Activated CD4-positive, alpha-beta T cell treated with anti-CD3 and anti-CD28 coated beads, Interleukin-2, amount 10 ng/mL, durations not matched to agents 7 days and 5 days (primary cell): ENCODE measurements at regions not wholly inside any gene's neighbourhood (a gene's known extent, or its start where the extent isn't known, plus 50 kb on each side); places are given as distances from the start of the nearest gene placed in this dataset.

Source experiments
- CTCF ChIA-PET: fragments of 350-600 bp; sonication (Branson Sonifier 250); formaldehyde crosslinking; loops from one replicate; lab custom pipeline; 2021; ENCODE audit warnings: antibody characterized with exemption; lab: Charles Lee
- POLR2A ChIA-PET: fragments of 350-600 bp; sonication (Branson Sonifier 250); formaldehyde crosslinking; loops from one replicate; lab custom pipeline; 2021; ENCODE audit warnings: antibody characterized with exemption; lab: Charles Lee
- DNase-seq: peaks from one replicate; pipeline ENCODE4 v3.0.0-alpha.2; 2020
- H3K27ac Mint-ChIP-seq: one replicate; pipeline ENCODE4 v1.8.0; 2021; ENCODE audit warnings: mild to moderate bottlenecking, moderate library complexity, mixed read lengths
- H3K27me3 Mint-ChIP-seq: one replicate; pipeline ENCODE4 v1.8.0; 2021; ENCODE audit warnings: mixed read lengths
- H3K36me3 Mint-ChIP-seq: one replicate; pipeline ENCODE4 v1.8.0; 2021; ENCODE audit warnings: low read depth, mixed read lengths
- H3K4me1 Mint-ChIP-seq: one replicate; pipeline ENCODE4 v1.8.0; 2021; ENCODE audit warnings: mixed read lengths
- H3K4me3 Mint-ChIP-seq: one replicate; pipeline ENCODE4 v1.8.0; 2021; ENCODE audit warnings: mild to moderate bottlenecking, moderate library complexity, mixed read lengths
- H3K9me3 Mint-ChIP-seq: one replicate; pipeline ENCODE4 v1.8.0; 2021; ENCODE audit warnings: mixed read lengths

DNA sequence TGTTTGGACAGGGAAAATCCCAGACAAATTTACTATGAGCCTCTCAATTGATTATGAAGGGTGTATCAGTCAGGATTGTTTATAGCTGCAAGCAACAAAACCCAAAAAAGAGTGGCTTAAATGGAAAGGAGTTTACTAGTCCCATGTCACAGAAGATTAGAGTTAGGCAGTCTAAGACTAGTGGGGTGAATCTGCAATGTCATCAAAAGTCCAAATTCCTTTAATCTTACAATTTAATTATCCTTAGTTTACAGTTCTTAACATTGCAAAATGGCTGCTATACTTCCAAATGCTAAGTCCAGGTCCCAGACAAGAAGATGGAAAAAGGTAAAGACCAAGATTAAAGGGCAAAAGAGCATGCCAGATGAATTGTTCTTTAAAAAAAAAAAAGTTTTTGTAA is 143.6 kb downstream of the CD47 start:
- no peak for DNase-seq
- no peaks in the 10 kb centered on the region for H3K9me3 Mint-ChIP-seq
- no peaks in the 10 kb centered on the region for H3K27me3 Mint-ChIP-seq
- ChIA-PET POLR2A (no interaction called here), CTCF (no interaction called here)
- H3K4me3 Mint-ChIP-seq: no peak overlapping the region
- H3K4me1 Mint-ChIP-seq: peaks cover 8% of the 10 kb centered on the region
- no peak overlapping the region for H3K27ac Mint-ChIP-seq
- H3K36me3 Mint-ChIP-seq: no peaks in the 10 kb centered on the region

DNA sequence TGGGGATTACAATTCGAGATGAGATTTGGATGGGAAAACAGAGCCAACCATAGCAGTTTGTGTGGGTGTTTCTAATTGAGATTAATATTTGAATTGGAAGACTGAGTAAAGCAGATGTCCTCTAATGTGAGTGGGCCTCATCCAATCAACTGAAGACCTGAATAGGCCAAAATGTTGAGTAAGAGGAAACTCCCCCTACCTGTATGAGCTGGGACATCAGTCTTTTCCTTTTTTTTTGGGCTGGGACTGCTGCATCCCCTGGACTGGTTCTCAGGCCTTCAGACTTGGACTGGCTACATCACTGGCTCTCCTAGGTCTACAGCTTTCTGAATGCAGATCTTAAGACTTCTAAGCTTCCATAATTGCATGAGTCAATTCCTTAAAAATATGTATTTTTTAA is 144.1 kb downstream of the CD47 start:
- ChIA-PET POLR2A (no interaction called here), CTCF (no interaction called here)
- H3K36me3 Mint-ChIP-seq: no peaks in the 10 kb centered on the region
- no peaks in the 10 kb centered on the region for H3K27me3 Mint-ChIP-seq
- H3K4me1 Mint-ChIP-seq: peaks cover 13% of the 10 kb centered on the region
- no peak for DNase-seq
- H3K4me3 Mint-ChIP-seq: no peak overlapping the region
- H3K27ac Mint-ChIP-seq: no peak overlapping the region
- no peaks in the 10 kb centered on the region for H3K9me3 Mint-ChIP-seq

DNA sequence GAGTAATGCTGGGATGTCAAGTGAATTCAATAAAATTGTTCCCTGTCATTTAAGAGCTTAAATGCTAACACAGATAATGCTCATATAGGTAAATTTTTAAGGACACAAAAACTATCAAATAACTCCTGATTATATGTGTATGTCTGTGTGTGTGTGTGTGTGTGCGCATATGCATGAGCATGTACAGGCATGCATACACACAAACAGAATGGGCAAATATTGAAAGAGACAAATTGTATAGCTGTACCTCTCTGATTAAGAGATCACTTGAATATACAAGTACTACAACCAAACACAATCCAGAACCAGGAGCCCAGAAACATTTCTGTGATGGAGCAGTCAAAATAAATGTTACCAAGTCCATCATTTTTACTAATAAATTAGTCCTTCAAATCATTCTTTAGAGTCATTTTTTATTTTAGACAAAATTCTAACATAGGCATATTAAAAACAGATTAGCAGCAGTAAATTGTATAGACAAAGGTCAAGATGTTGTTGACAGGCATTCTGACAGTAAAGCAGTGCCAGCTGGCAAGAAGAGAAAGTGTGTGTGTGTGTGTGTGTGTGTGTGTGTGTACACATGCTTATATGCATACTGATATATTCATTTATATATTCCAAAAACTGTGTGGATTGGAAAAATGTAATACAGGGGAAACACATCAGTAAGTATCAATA is 145.3 kb downstream of the CD47 start:
- Mint-ChIP-seq H3K4me3 (no peak overlapping the region), H3K27ac (no peak overlapping the region), H3K27me3 (no peaks in the 10 kb centered on the region), H3K4me1 (peaks cover 14% of the 10 kb centered on the region), H3K36me3 (no peaks in the 10 kb centered on the region), H3K9me3 (no peaks in the 10 kb centered on the region)
- DNase-seq: no peak
- ChIA-PET POLR2A (interaction anchor here (0.7 kb wide), 1 partner anchor 131 kb away, joined by 9 read pairs; no protein-coding TSS in a partner anchor), CTCF (interaction anchor here (0.6 to 1.1 kb wide), 2 partner anchors 11 to 18 kb away, joined by 4 to 7 read pairs; no protein-coding TSS in a partner anchor)

DNA sequence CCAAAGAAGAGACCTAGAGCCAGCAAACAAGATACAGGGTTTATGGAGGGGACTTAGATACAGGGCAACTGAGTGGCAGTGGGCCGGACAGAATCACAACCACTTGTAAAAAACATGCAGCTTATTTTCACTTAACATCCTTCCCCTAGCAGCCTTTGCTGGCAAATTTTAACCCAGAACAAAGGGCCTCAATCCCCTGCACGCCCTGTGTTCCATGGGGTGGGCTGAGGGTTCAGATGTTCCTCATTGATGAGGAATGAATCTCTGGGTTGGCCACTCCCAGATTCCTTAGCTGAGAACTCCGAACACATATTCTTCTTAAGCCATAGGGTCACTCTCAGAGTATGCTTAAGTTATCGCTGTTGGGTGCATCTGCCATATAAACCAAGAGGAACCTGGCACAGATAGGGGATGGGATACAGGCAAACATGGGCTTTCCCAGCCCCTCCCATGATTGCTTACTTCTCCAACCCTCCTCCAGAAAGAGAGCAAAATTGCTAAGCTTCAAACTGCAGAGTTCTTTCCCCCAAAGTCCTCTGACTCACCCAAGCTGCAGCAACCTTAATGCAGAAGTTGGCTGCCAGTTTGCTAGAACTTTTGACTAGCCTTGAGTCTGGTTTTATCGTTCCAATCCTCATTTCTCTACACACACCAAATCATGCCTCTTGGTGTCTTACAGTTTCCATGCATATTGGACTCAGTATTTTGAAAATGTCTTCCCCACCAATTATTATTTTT is 146.9 kb downstream of the CD47 start:
- Mint-ChIP-seq H3K36me3 (no peaks in the 10 kb centered on the region), H3K27me3 (no peaks in the 10 kb centered on the region), H3K4me3 (no peak overlapping the region), H3K27ac (no peak overlapping the region), H3K9me3 (no peaks in the 10 kb centered on the region), H3K4me1 (peaks cover 14% of the 10 kb centered on the region)
- ChIA-PET CTCF (interaction anchor here (0.8 to 1.0 kb wide), 2 partner anchors 32 to 179 kb away, joined by 3 read pairs; no protein-coding TSS in a partner anchor), POLR2A (interaction anchor here (0.7 kb wide), 1 partner anchor 43 kb away, joined by 4 read pairs; no protein-coding TSS in a partner anchor)
- no peak for DNase-seq

DNA sequence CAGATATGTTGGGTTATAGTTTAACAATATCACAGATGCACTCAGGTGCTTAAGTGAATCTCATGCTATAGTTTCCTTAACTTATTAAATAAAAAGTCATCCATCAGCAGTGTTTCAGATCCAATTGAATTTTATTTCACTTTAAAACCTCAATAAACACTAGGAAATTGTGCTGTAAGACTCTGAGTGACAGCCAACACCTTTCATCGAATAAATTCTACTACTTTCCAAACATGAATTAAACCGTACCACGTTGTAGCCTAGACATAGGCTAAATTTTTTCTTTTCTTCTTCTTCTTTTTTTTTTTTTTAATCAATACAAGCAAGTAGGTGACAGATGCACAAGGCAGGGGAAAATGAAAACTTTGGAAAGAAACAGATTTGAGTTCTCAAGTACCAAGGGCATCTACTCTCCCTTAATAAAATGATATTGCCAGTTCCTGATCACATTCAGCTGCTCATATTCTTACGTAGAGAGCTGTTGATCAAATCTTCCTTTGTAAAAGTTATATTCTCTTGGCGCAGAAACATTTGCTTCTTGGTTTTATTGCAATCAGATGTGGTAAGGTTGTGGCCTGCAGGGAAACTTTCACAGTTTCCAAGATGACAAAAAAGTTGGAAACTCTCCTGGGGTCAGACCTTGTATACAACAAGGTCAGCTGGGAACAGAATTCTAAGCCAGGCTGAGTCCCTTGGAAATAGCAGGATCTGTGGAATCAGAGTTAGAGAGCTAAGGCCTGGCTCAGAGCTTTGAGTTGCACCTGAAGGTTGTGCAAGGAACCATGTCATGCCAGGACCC is 147.7 kb downstream of the CD47 start:
- H3K36me3 Mint-ChIP-seq: no peaks in the 10 kb centered on the region
- CTCF ChIA-PET: interaction anchor here (0.8 to 1.0 kb wide), 2 partner anchors 32 to 180 kb away, joined by 3 read pairs; no protein-coding TSS in a partner anchor
- no peaks in the 10 kb centered on the region for H3K27me3 Mint-ChIP-seq
- H3K4me1 Mint-ChIP-seq: peaks cover 14% of the 10 kb centered on the region
- no peak for DNase-seq
- no peak overlapping the region for H3K27ac Mint-ChIP-seq
- H3K9me3 Mint-ChIP-seq: no peaks in the 10 kb centered on the region
- POLR2A ChIA-PET: interaction anchor here (0.7 kb wide), 1 partner anchor 42 kb away, joined by 4 read pairs; no protein-coding TSS in a partner anchor
- H3K4me3 Mint-ChIP-seq: no peak overlapping the region

DNA sequence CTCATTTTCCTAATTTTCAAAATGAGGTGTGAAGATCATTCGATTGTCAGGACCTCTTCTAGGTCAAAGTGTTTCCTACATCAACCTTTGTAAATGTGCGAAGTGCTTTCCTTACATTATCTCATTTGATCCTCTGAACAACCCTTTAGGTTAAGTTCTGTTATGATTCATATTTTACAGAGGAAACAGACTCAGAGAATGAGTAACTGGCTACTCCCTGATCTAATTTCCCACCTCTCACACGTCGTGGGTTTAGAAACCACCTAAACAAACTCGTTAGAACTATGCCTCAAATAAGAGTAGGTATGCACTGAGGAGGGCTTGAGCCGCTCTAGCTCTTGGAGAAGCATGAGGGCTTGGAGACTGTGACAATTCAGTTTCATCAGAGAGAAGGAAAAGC is 148.6 kb downstream of the CD47 start:
- H3K36me3 Mint-ChIP-seq: peaks cover 1% of the 10 kb centered on the region
- no peak for DNase-seq
- CTCF ChIA-PET: interaction anchor here (1.4 kb wide), 1 partner anchor 33 kb away, joined by 6 read pairs; no protein-coding TSS in a partner anchor
- POLR2A ChIA-PET: no interaction called here
- no peaks in the 10 kb centered on the region for H3K9me3 Mint-ChIP-seq
- peaks cover 14% of the 10 kb centered on the region for H3K4me1 Mint-ChIP-seq
- no peak overlapping the region for H3K27ac Mint-ChIP-seq
- H3K4me3 Mint-ChIP-seq: no peak overlapping the region
- no peaks in the 10 kb centered on the region for H3K27me3 Mint-ChIP-seq

DNA sequence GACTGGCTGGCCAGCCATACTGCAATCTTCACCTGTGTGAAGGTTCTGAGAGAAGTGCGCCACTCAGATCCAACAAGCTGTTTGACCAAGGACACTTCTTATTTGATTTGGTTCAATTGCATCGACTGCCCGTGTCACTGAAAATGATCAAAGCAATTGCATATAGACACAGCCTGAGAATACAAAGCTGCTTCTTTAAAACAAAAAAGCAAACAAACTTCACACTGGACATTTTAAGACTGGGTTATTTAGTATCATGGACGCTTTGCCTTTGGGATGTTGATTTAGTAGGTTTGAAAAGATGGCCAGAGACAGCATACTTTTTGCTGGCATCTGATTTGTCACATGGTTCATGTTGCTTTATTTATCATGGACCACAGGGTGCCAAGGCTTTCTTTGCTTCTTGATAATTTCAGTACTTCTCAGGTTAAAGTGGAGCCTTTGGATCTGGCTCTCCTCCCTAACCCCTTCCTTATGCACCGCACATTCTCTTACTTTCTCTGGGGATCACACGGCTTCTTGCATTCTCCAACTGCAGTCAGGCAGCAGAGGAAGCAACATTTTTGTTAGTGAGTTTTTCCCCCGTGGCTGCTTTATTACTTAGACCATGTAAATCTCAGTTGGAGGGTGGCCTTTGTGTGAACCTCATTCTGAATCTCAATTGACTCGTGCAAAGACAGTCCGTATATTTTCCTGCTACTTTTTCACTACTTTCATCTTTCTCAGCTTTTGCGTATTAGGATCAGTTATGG is 151.0 kb downstream of the CD47 start:
- H3K4me1 Mint-ChIP-seq: peaks cover 14% of the 10 kb centered on the region
- H3K9me3 Mint-ChIP-seq: no peaks in the 10 kb centered on the region
- peaks cover 3% of the 10 kb centered on the region for H3K27me3 Mint-ChIP-seq
- H3K4me3 Mint-ChIP-seq: no peak overlapping the region
- no peak for DNase-seq
- peaks cover 1% of the 10 kb centered on the region for H3K36me3 Mint-ChIP-seq
- POLR2A ChIA-PET: no interaction called here
- no peak overlapping the region for H3K27ac Mint-ChIP-seq
- CTCF ChIA-PET: interaction anchor here (0.7 kb wide), 1 partner anchor 12 kb away, joined by 3 read pairs; no protein-coding TSS in a partner anchor

DNA sequence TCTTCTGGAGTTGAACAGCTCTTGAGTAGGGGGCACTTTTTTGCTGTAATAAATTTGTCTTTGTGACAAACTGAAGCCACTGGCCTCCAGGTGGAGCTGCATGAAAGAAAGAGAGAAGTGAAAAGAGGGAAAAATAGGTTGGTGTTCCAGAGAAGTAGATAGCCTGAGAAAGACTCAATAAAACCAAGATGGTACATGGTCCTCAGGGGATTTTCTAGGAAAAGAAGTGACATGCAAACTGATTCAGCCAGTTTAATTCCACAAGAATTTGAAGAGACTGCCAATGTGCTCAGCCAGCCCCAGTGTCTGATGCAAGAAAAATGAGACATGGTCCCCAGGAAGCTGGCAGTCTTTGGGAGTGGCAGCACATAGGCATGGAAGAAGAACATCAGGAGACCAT is 152.7 kb downstream of the CD47 start:
- no peak overlapping the region for H3K4me3 Mint-ChIP-seq
- no peak for DNase-seq
- ChIA-PET CTCF (interaction anchor here (0.7 to 1.1 kb wide), 2 partner anchors 10 to 540 kb away, joined by 3 to 7 read pairs; no protein-coding TSS in a partner anchor), POLR2A (no interaction called here)
- no peak overlapping the region for H3K27ac Mint-ChIP-seq
- H3K27me3 Mint-ChIP-seq: peaks cover 3% of the 10 kb centered on the region
- peaks cover 6% of the 10 kb centered on the region for H3K36me3 Mint-ChIP-seq
- peaks cover 10% of the 10 kb centered on the region for H3K4me1 Mint-ChIP-seq
- H3K9me3 Mint-ChIP-seq: peaks cover 6% of the 10 kb centered on the region

DNA sequence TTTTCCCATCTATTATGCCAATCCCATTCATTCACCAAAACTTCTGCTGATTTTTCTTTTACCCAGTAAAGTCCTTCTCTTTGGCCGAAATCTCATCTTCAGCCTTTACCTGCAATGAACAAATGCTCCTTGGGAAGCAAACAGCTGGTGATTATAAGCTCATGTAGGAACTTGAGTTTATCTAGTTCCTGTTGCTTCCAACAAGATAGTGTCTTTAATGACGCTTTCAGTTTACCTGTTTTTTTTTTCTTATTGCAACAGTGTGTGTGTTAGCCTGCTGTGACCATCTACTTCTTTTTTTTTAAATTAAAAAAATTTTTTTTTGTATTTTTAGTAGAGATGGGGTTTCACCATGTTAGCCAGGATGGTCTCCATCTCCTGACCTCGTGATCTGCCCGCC is 156.0 kb downstream of the CD47 start:
- CTCF ChIA-PET: interaction anchor here (0.6 kb wide), 1 partner anchor 503 kb away, joined by 4 read pairs; no protein-coding TSS in a partner anchor
- H3K4me1 Mint-ChIP-seq: no peaks in the 10 kb centered on the region
- H3K27me3 Mint-ChIP-seq: peaks cover 3% of the 10 kb centered on the region
- no peak overlapping the region for H3K27ac Mint-ChIP-seq
- POLR2A ChIA-PET: no interaction called here
- no peak for DNase-seq
- no peak overlapping the region for H3K4me3 Mint-ChIP-seq
- H3K36me3 Mint-ChIP-seq: peaks cover 6% of the 10 kb centered on the region
- H3K9me3 Mint-ChIP-seq: peaks cover 8% of the 10 kb centered on the region

DNA sequence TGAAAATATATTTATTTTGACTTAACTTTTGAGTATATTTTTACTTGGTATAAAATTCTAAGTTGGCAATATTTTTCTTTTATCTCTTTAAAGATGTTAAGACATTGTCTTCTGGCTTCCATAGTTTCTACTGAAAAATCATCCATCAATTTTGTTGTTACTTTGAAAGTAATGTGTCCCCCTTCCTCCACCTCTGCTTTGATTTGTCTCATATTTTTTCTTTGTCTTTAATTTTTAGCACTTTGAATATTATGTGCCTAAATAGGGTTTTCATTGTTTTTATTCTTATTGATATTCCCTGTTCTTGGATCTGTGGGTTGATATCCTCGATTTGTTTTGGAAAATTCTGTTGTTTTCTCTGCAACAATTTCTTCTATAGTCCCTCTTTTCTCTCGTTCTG is 157.4 kb downstream of the CD47 start:
- CTCF ChIA-PET: interaction anchor here (0.8 kb wide), 2 partner anchors 15 to 545 kb away, joined by 3 read pairs; no protein-coding TSS in a partner anchor
- peaks cover 3% of the 10 kb centered on the region for H3K27me3 Mint-ChIP-seq

DNA sequence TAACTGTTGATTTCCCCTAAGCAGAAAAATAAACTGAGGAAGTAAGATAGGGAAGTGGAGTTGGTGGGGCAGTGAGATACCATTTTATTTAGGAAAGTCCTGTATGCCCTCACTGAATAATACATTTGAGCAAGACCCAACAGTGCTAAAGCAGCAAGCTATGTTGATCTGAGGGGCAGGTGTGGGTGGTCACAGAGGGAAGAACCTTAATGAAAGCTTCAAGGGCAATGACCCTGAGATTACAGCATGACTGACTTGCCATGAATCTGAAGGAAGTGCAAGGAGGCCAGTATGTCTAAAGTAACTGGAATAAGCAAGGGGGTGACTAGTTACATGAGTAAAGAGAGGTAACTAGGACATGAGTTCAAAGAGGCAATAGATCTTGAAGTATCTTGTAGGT is 159.5 kb downstream of the CD47 start:
- DNase-seq: no peak
- H3K4me1 Mint-ChIP-seq: peaks cover 13% of the 10 kb centered on the region
- H3K27me3 Mint-ChIP-seq: peaks cover 9% of the 10 kb centered on the region
- H3K36me3 Mint-ChIP-seq: peaks cover 5% of the 10 kb centered on the region
- POLR2A ChIA-PET: no interaction called here
- no peak overlapping the region for H3K27ac Mint-ChIP-seq
- peaks cover 8% of the 10 kb centered on the region for H3K9me3 Mint-ChIP-seq
- H3K4me3 Mint-ChIP-seq: no peak overlapping the region
- CTCF ChIA-PET: no interaction called here

More for the DNA sequence above, 157.4 kb downstream of the CD47 start:
- no peak for DNase-seq
- H3K36me3 Mint-ChIP-seq: peaks cover 6% of the 10 kb centered on the region
- H3K27ac Mint-ChIP-seq: no peak overlapping the region
- no peak overlapping the region for H3K4me3 Mint-ChIP-seq
- POLR2A ChIA-PET: no interaction called here
- no peaks in the 10 kb centered on the region for H3K4me1 Mint-ChIP-seq
- peaks cover 8% of the 10 kb centered on the region for H3K9me3 Mint-ChIP-seq

DNA sequence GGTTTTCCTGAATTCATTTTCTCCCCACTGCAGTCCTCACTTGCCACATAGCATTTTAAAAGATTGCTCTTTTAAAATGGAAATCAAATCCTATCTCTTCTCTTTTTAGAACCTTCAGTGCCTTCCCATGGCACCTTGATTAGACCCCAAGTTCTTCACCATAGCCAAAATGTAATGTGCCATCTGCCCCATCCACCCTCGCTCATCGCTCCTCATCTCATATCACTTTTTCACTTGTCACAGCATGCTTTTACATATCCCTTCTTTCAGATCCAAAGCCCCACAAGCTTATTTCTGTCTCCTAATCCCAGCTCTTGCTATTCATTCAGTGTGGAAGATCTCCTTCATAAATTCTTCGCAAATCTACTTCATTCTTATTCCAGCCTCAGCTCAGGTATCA is 161.7 kb downstream of the CD47 start:
- Mint-ChIP-seq H3K9me3 (peaks cover 8% of the 10 kb centered on the region), H3K27ac (no peak overlapping the region), H3K36me3 (peaks cover 5% of the 10 kb centered on the region), H3K27me3 (peaks cover 9% of the 10 kb centered on the region), H3K4me1 (peaks cover 13% of the 10 kb centered on the region), H3K4me3 (no peak overlapping the region)
- CTCF ChIA-PET: interaction anchor here (1.0 to 1.6 kb wide), 3 partner anchors 9 to 31 kb away, joined by 3 to 7 read pairs (median 3); no protein-coding TSS in a partner anchor
- POLR2A ChIA-PET: no interaction called here
- no peak for DNase-seq
